NCI-H82 treated with DMSO at 0.1 percent for 48 hours (cell line): ENCODE measurements at regions not wholly inside any gene's neighbourhood (a gene's known extent, or its start where the extent isn't known, plus 50 kb on each side); places are given as distances from the start of the nearest gene placed in this dataset.
"Not testable (repeated sequence)": the region's sequence is repeated elsewhere in the genome, so short reads cannot be mapped to it uniquely, and the experiment has no call there.

Experiments used
- DNase-seq: peaks from one replicate; lab custom pipeline; 2025; ENCODE audit not compliant: unreplicated experiment; lab: John Stamatoyannopoulos, UW

GRCh38 chr10:114872519-114873087 is 51.0 kb downstream of the FHIP2A start:
- no peak for DNase-seq

- DNase-seq: no peak
Observed at GRCh38 chr10:114874827-114875411, 53.3 kb downstream of the FHIP2A start.

DNA sequence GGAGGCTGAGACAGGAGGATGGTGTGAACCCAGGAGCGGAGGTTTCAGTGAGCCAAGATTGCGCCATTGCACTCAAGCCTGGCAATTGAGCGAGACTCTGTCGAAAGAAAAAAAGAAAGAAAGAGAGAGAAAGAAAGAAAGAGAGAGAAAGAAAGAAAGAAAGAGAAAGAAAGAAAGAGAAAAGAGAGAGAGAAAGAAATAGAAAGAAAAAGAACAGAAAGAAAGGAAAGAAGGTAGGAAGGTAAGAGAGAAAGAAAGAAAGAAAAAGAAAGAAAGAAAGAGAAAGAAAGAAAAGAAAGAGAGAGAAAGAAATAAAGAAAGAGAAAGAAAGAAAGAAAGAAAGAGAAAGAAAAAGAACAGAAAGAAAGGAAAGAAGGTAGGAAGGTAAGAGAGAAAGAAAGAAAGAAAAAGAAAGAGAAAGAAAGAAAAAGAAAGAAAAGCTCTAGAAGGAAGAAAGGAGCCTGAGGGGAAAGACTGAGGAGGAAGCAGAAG is 54.1 kb downstream of the FHIP2A start:
- DNase-seq: not testable (repeated sequence)

- no peak for DNase-seq
Observed at GRCh38 chr10:114876169-114876568, 54.6 kb downstream of the FHIP2A start.

DNA sequence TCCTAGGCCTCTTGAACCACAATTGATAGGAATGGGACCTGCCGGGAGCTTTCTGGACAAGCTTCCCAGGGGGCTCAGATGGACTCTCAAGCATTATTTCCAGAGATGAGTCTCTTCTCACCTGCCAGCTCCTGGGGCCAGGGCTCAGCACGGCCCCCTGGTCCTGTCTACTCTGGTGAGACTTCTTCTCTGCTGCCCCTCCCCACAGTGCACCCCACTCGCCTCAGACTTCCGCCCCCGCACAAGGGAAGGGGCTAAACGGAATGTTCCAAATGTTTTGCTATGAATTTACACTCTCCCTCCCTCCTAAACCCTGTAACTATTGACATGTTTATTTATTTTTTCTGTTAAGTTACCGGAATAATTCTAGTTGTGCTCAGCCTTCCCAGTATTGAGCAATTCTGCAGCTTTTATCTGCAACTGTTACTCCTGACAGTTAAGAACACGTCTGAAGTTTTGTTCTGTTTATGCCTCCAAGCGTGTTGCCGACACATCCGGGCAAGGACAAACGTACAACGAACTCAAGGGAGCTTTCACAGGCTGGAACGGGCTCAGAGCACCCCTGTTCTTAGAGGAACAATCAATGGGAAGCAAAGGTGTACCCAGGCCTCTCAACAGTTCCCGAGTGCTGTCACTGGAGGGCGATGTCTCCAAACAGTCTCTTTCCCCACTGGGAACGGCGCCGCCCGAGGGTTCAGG is 55.2 kb downstream of the FHIP2A start:
- peak; percentile 28 for DNase-seq

GRCh38 chr10:114877301-114877644 is 55.7 kb downstream of the FHIP2A start:
- DNase-seq: no peak

- DNase-seq: peak; percentile 35
Observed at GRCh38 chr10:114879093-114879492, 57.5 kb downstream of the FHIP2A start.

DNA sequence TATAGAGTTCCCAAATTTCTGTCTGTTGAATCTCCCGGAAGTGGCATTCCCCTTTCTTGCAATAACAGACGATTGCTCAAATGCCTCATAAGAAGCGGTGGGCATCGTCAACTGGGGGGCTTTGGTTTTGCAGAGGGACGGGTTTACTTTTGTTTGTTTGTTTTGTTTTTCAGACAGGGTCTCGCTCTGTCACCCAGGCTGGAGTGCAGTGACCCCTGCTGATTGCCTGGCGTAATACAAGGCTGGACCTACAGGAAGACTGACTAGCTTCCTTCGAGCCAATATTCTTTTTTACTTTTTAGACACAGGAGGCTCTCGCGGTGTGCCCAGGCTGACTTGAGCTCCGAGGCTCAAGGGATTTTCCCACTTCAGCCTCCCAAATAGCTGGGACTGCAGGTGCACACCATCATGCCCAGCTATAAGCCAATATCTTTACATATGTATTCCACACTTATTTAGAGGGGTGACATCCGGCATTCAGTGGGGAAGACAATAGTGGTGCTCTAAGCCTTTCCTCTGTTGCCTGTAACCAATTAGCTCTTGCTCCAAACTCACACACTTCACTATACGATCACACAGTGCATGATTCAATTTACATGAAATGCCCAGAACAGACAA is 58.1 kb downstream of the FHIP2A start:
- DNase-seq: no peak

DNA sequence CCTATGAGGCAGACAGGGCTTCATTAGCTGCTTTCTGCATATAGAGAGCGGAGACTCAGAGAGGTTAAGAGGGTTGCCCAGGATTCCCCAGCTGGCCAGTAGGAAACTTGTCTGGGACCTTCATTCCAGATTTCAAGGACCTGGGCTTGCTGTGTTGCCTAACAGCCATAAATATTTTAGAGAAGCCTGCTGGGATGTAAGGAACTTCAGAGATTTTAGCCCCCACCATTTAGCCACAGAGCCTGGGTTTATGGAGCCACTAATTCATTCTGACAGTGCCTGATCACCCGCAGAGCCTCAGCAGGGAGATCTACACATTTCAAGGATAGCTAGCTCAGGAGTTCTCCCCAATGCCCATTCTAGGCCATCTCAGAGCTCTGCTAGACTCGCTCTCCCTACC is 56.6 kb upstream of the TRUB1 start:
- no peak for DNase-seq

DNA sequence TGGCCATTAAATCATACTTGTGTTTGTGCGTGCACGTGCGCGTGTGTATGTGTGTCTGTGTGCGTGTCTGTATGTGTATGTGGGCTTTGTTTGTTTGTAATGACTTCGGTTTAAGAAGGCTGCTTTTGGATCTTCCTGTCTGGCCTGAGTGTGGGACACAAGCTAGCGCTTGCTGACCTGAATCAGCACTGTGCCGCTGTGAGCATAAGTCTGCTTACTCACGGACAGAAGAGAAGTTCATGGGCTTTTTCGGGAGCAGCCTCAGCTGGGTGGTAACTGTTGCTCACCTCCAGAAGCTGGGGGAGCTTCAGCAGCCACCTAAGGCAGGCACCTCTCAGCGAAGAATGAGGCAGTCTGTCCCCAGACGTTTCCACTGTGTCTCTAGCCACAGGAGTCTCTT is 56.1 kb upstream of the TRUB1 start:
- DNase-seq: no peak

DNA sequence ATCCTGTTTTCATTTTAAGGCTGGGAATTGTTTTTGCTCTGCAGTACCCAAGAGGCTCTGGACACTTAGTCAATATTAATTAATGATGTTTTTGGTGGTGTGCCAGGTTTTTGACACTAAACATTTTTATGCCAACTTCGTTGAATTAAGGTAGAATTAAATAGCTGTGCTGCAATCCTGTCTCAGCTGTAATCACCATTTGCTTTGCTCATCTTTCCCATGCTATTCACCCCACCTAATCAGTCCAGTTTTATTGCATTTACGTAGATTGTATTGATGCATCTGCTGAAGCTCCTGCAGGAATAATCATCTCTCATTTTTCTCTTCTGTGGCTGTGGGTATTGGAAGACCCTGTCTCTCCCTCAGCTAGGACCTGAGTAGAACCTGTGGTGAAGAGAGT is 52.6 kb upstream of the TRUB1 start:
- DNase-seq: no peak
